Colonic mucosa (tissue), 4 donors: ENCODE measurements at regions not wholly inside any gene's neighbourhood (a gene's known extent, or its start where the extent isn't known, plus 50 kb on each side); places are given as distances from the start of the nearest gene placed in this dataset.

Source experiments
- DNase-seq: peaks from one replicate; pipeline ENCODE4 v3.0.0-alpha.2; 2020
- H3K27ac ChIP-seq: fragments of 200-600 bp; one replicate; pipeline ENCODE4 v1.8.0; 2021
- H3K27me3 ChIP-seq: fragments of 200-600 bp; one replicate; pipeline ENCODE4 v1.8.0; 2021
- H3K36me3 ChIP-seq: fragments of 200-600 bp; one replicate; pipeline ENCODE4 v1.8.0; 2021
- H3K4me1 ChIP-seq: fragments of 200-600 bp; one replicate; pipeline ENCODE4 v1.8.0; 2021; ENCODE audit warnings: mild to moderate bottlenecking
- H3K4me3 ChIP-seq: fragments of 200-600 bp; one replicate; pipeline ENCODE4 v1.8.0; 2021
- H3K9ac ChIP-seq, 2 donors: one replicate each; pipeline ENCODE4 v1.7.0; 2013; ENCODE audit warnings: control low read depth in 2 of 2, low read depth in 2 of 2, low read length in 2 of 2
- H3K9me3 ChIP-seq: fragments of 200-600 bp; one replicate; pipeline ENCODE4 v1.8.0; 2021
- CTCF ChIP-seq: fragments of 200-600 bp; IDR thresholded peaks from one replicate; pipeline ENCODE4 v1.8.0; 2022; ENCODE audit warnings: antibody characterized with exemption, mild to moderate bottlenecking
- intact Hi-C: fragments of 100-400 bp; cut with DNase I; formaldehyde crosslinking; loops from one replicate; pipeline ENCODE4 v1.14.1; 2022
- donor health status: healthy.
- donor health status: DM: no; HTN: no; CAD: no.
- donor health status: DM: no; HTN: no; CAD: no.

- no peaks in the 10 kb centered on the region for H3K27me3 ChIP-seq
- H3K9ac ChIP-seq: no peak overlapping the region
- H3K4me3 ChIP-seq: no peak overlapping the region
- no peak overlapping the region for H3K27ac ChIP-seq
- TF ChIP-seq CTCF: no peak
- no peaks in the 10 kb centered on the region for H3K9me3 ChIP-seq
- no peaks in the 10 kb centered on the region for H3K4me1 ChIP-seq
- intact Hi-C loops: no loop called here
- no peak for DNase-seq
- no peaks in the 10 kb centered on the region for H3K36me3 ChIP-seq
Measured at GRCh38 chr9:88197016-88197415, 58.7 kb upstream of the SPATA31C2 start.

- Histone ChIP-seq H3K27ac (no peak overlapping the region), H3K4me3 (no peak overlapping the region), H3K9ac (no peak overlapping the region), H3K9me3 (no peaks in the 10 kb centered on the region), H3K27me3 (no peaks in the 10 kb centered on the region), H3K4me1 (no peaks in the 10 kb centered on the region), H3K36me3 (no peaks in the 10 kb centered on the region)
- intact Hi-C loops: no loop called here
- TF ChIP-seq CTCF: no peak
- DNase-seq: no peak
Measured at GRCh38 chr9:88196142-88196790, 58.0 kb upstream of the SPATA31C2 start.

- no peak for TF ChIP-seq CTCF
- Histone ChIP-seq H3K27me3 (no peaks in the 10 kb centered on the region), H3K4me1 (no peaks in the 10 kb centered on the region), H3K9ac (no peak overlapping the region), H3K36me3 (no peaks in the 10 kb centered on the region), H3K4me3 (no peak overlapping the region), H3K27ac (no peak overlapping the region), H3K9me3 (no peaks in the 10 kb centered on the region)
- intact Hi-C loops: no loop called here
- no peak for DNase-seq
Measured at GRCh38 chr9:88193766-88194165, 55.5 kb upstream of the SPATA31C2 start.

- H3K27ac ChIP-seq: no peak overlapping the region
- H3K4me3 ChIP-seq: no peak overlapping the region
- H3K4me1 ChIP-seq: no peaks in the 10 kb centered on the region
- no peak for DNase-seq
- TF ChIP-seq CTCF: no peak
- H3K9me3 ChIP-seq: no peaks in the 10 kb centered on the region
- no peaks in the 10 kb centered on the region for H3K36me3 ChIP-seq
- intact Hi-C loops: no loop called here
- no peak overlapping the region for H3K9ac ChIP-seq
- no peaks in the 10 kb centered on the region for H3K27me3 ChIP-seq
Measured at GRCh38 chr9:88191456-88191855, 53.2 kb upstream of the SPATA31C2 start.

- no peak for DNase-seq
- no peak overlapping the region for H3K27ac ChIP-seq
- no peaks in the 10 kb centered on the region for H3K4me1 ChIP-seq
- intact Hi-C loops: no loop called here
- no peak overlapping the region for H3K9ac ChIP-seq
- no peaks in the 10 kb centered on the region for H3K36me3 ChIP-seq
- H3K4me3 ChIP-seq: no peak overlapping the region
- no peaks in the 10 kb centered on the region for H3K9me3 ChIP-seq
- H3K27me3 ChIP-seq: no peaks in the 10 kb centered on the region
- TF ChIP-seq CTCF: no peak
Measured at GRCh38 chr9:88189371-88189770, 51.1 kb upstream of the SPATA31C2 start.
